ENCODE measurements at regions not wholly inside any gene's neighbourhood (a gene's known extent, or its start where the extent isn't known, plus 50 kb on each side); places are given as distances from the start of the nearest gene placed in this dataset.
"Not testable (repeated sequence)": the region's sequence is repeated elsewhere in the genome, so short reads cannot be mapped to it uniquely, and the experiment has no call there.

GRCh38 chr5:171543148-171543815, 123.8 kb downstream of the FGF18 start:
- DNase-seq, result peak; percentile 14

- DNase-seq, result no peak
Observed at GRCh38 chr5:171544913-171545765, 125.7 kb downstream of the FGF18 start.

- DNase-seq, result no peak
Observed at GRCh38 chr5:171549274-171549673, 129.8 kb downstream of the FGF18 start.

- DNase-seq, result not testable (repeated sequence)
Observed at GRCh38 chr5:171553817-171554216, 134.4 kb downstream of the FGF18 start.

GRCh38 chr5:171555160-171555559, 135.7 kb downstream of the FGF18 start:
- no peak for DNase-seq

GRCh38 chr5:171562822-171563221, 143.4 kb downstream of the FGF18 start:
- DNase-seq, result no peak

- DNase-seq, result no peak
Observed at GRCh38 chr5:171568389-171568788, 148.9 kb downstream of the FGF18 start.

- no peak for DNase-seq
Observed at GRCh38 chr5:171569065-171569712, 149.7 kb downstream of the FGF18 start.

- no peak for DNase-seq
Observed at GRCh38 chr5:171570244-171570825, 150.9 kb downstream of the FGF18 start.

- DNase-seq, result no peak
Observed at GRCh38 chr5:171571663-171572062, 152.2 kb downstream of the FGF18 start.

- DNase-seq, result no peak
Observed at GRCh38 chr5:171573021-171573420, 153.6 kb downstream of the FGF18 start.

- DNase-seq, result no peak
Observed at GRCh38 chr5:171573451-171574225, 154.2 kb downstream of the FGF18 start.

GRCh38 chr5:171574376-171574775, 154.9 kb downstream of the FGF18 start:
- no peak for DNase-seq

- no peak for DNase-seq
Observed at GRCh38 chr5:171575386-171575785, 155.9 kb downstream of the FGF18 start.

- no peak for DNase-seq
Observed at GRCh38 chr5:171575808-171576207, 156.4 kb downstream of the FGF18 start.

- DNase-seq, result no peak
Observed at GRCh38 chr5:171577042-171577758, 157.8 kb downstream of the FGF18 start.

- no peak for DNase-seq
Observed at GRCh38 chr5:171578049-171578828, 158.8 kb downstream of the FGF18 start.

GRCh38 chr5:171578829-171579491, 159.5 kb downstream of the FGF18 start:
- DNase-seq, result no peak

GRCh38 chr5:171579976-171580411, 160.5 kb downstream of the FGF18 start:
- no peak for DNase-seq

GRCh38 chr5:171580502-171581265, 161.2 kb downstream of the FGF18 start:
- no peak for DNase-seq
